ENCODE measurements at regions not wholly inside any gene's neighbourhood (a gene's known extent, or its start where the extent isn't known, plus 50 kb on each side); places are given as distances from the start of the nearest gene placed in this dataset.

DNA sequence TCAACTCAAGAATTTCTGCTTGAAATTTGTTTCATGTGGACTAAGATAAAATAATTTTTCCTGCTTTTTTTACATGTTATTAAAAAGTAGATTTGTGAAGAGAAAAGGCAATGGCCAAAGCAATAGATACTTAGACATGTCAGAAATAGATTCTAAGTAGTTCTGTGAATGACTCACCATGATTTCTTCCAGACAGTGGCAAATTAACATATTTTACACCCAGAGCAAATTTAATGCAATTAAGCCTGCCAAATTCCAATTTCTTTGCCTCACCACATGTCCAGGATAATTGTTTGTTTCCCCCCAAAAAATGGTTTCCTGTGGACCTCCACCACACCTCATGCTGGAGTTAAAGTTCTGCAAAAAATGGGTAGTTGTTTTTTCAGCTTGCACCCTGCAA lies 651.4 kb downstream of the CETN3 start:
- TF ChIP-seq RNF2 (IDR thresholded peaks at IDR 0.05; ENCODE audit: borderline replicate concordance, low read depth, low read length, missing control alignments, poor library complexity, severe bottlenecking) (no peak), BRCA1 (IDR thresholded peaks at IDR 0.05; ENCODE audit: low read depth, low read length) (no peak), CTCF (IDR thresholded peaks at IDR 0.05; ENCODE audit: control extremely low read depth in 1 of 3, insufficient read depth in 1 of 3, low read depth in 1 of 3, low read length in 3 of 3) (no peak), TCF12 (IDR thresholded peaks at IDR 0.05; ENCODE audit: low read depth, low read length) (no peak), NANOG (IDR thresholded peaks at IDR 0.05; ENCODE audit: insufficient read depth, low read depth, low read length, poor library complexity, severe bottlenecking) (no peak)
